K562 (cell line): ENCODE measurements at regions not wholly inside any gene's neighbourhood (a gene's known extent, or its start where the extent isn't known, plus 50 kb on each side); places are given as distances from the start of the nearest gene placed in this dataset.

Experiments used
- ATAC-seq: fragments of 200-7000 bp; cut with Tn5 transposase; 3 replicates; pipeline ENCODE4 v1.9.1; 2020; ENCODE audit warnings: moderate library complexity
- BruUV-seq: library from RNA; stranded (reverse); fragments of 400-500 nt; replicated peaks from 2 replicates; lab custom pipeline; 2021; lab: Mats Ljungman, UMichigan
- CTCF ChIA-PET: fragments of 300-600 bp; formaldehyde crosslinking; extraction: SDS; loops from one replicate; lab custom pipeline; 2021; ENCODE audit warnings: low intra/inter-chr PET ratio; lab: Yijun Ruan, JAX
- POLR2A ChIA-PET: fragments of 300-600, 350-650 bp; sonication (Branson Sonifier 250); formaldehyde crosslinking; extraction: SDS; loops from one replicate; lab custom pipeline; 2021; ENCODE audit warnings: antibody characterized with exemption, inconsistent platforms; lab: Yijun Ruan, JAX
- DNase-seq, 4 experiments: peaks; one replicate each; pipeline versions ENCODE4 v3.0.0 to v3.0.0-alpha.2; 2011 to 2018; ENCODE audit warnings: low spot score in 3 of 4, mixed read lengths in 3 of 4; ENCODE audit errors: extremely low read depth in 1 of 4
- FAIRE-seq: peaks from 2 replicates; lab custom pipeline; 2011; peaks lifted over from hg19 to GRCh38; lab: Jason Lieb, UNC
- H2AFZ ChIP-seq: 2 replicates; pipeline ENCODE4 v1.6.0; 2011; ENCODE audit warnings: low read depth, low read length, control low read depth, inconsistent platforms
- H3K27ac ChIP-seq: fragments of 200-600 bp; 3 replicates; pipeline ENCODE4 v1.8.0; 2011; ENCODE audit warnings: low read depth, mild to moderate bottlenecking, control low read depth, inconsistent platforms, low read length, moderate library complexity, mixed read lengths; ENCODE audit errors: extremely low read depth
- H3K27me3 ChIP-seq, 2 experiments: fragments of 300-600 bp in 1 of 2; 2 replicates in 1 of 2; 3 replicates in 1 of 2; pipeline versions ENCODE4 v1.6.0 to v1.8.0; 2011; ENCODE audit warnings: inconsistent platforms in 2 of 2, low read length in 2 of 2, mild to moderate bottlenecking in 1 of 2, mixed read lengths in 1 of 2, moderate library complexity in 1 of 2; ENCODE audit not compliant: control insufficient read depth in 2 of 2, insufficient read depth in 2 of 2
- H3K36me3 ChIP-seq: fragments of 300-600 bp; 3 replicates; pipeline ENCODE4 v1.8.0; 2011; ENCODE audit warnings: mild to moderate bottlenecking, low read length, inconsistent platforms; ENCODE audit not compliant: control insufficient read depth, insufficient read depth
- H3K4me1 ChIP-seq, 2 experiments: fragments of 200-600 bp in 1 of 2; replicated peaks in 1 of 2; 2 replicates in 1 of 2; 3 replicates in 1 of 2; pipeline versions ENCODE4 v1.5.1 to v1.8.0; 2011; ENCODE audit warnings: inconsistent platforms in 2 of 2, low read length in 2 of 2, mild to moderate bottlenecking in 1 of 2, mixed read lengths in 1 of 2, moderate library complexity in 1 of 2; ENCODE audit not compliant: control insufficient read depth in 2 of 2, insufficient read depth in 2 of 2
- H3K4me2 ChIP-seq: 2 replicates; pipeline ENCODE4 v1.6.1; 2011; ENCODE audit warnings: low read length, control low read depth, inconsistent platforms, mixed read lengths; ENCODE audit not compliant: insufficient read depth
- H3K4me3 ChIP-seq: fragments of 200-600 bp; sonication (generic), shearing (Covaris generic); 2 replicates; pipeline ENCODE4 v1.5.1; 2016; ENCODE audit warnings: control low read depth, inconsistent platforms
- H3K79me2 ChIP-seq: fragments of 200-600 bp; 3 replicates; pipeline ENCODE4 v1.8.0; 2011; ENCODE audit warnings: low read length, inconsistent platforms; ENCODE audit not compliant: control insufficient read depth, insufficient read depth
- H3K9ac ChIP-seq, 2 experiments: 2 replicates each; pipeline versions ENCODE4 v1.6.0 to v1.6.1; 2011; ENCODE audit warnings: low read depth in 2 of 2, low read length in 2 of 2, control low read depth in 1 of 2, inconsistent platforms in 1 of 2, mild to moderate bottlenecking in 1 of 2, mixed read lengths in 1 of 2; ENCODE audit not compliant: insufficient read depth in 1 of 2
- H3K9me1 ChIP-seq: one replicate; pipeline ENCODE4 v1.6.0; 2011; ENCODE audit warnings: inconsistent platforms, mild to moderate bottlenecking, low read length, moderate library complexity; ENCODE audit not compliant: control insufficient read depth, insufficient read depth
- H3K9me3 ChIP-seq: replicated peaks from 2 replicates; pipeline ENCODE4 v1.5.1; 2011; ENCODE audit warnings: low read depth, low read length, inconsistent platforms; ENCODE audit not compliant: control insufficient read depth, insufficient read depth
- H4K20me1 ChIP-seq: replicated peaks from 2 replicates; pipeline ENCODE4 v1.6.1; 2011; ENCODE audit warnings: low read length, inconsistent platforms, mixed read lengths; ENCODE audit not compliant: control insufficient read depth, insufficient read depth
- FIP1L1 ChIP-seq: fragments of 200-400 bp; formaldehyde crosslinking; IDR thresholded peaks from 2 replicates; pipeline ENCODE4 v1.6.1; 2018; ENCODE audit warnings: mild to moderate bottlenecking, low read depth, low read length; ENCODE audit not compliant: poor library complexity, severe bottlenecking
- HINFP ChIP-seq: fragments of 450-650 bp; conservative IDR thresholded peaks from 2 replicates; pipeline ENCODE4 v1.6.1; 2016; ENCODE audit warnings: missing genetic modification characterization, low read depth, mild to moderate bottlenecking, control low read depth, missing compliant biosample characterization
- MIER1 ChIP-seq: fragments of 450-650 bp; IDR thresholded peaks from 2 replicates; pipeline ENCODE4 v1.6.1; 2016; ENCODE audit warnings: antibody characterized with exemption, mild to moderate bottlenecking, low read depth
- NRF1 ChIP-seq, 2 experiments: fragments of 450-650 bp; IDR thresholded peaks in 1 of 2; conservative IDR thresholded peaks in 1 of 2; 2 replicates each; pipeline ENCODE4 v1.6.1; 2014; ENCODE audit warnings: mild to moderate bottlenecking in 2 of 2
- SMARCA4 ChIP-seq: fragments of 450-650 bp; IDR thresholded peaks from 2 replicates; pipeline ENCODE4 v1.6.1; 2016
- U2AF2 ChIP-seq: fragments of 200-400 bp; formaldehyde crosslinking; optimal IDR thresholded peaks from 2 replicates; pipeline ENCODE3; 2017; ENCODE audit warnings: low read depth, mild to moderate bottlenecking, low read length
- ZNF263 ChIP-seq: sonication (generic); formaldehyde crosslinking; IDR thresholded peaks from 2 replicates; pipeline ENCODE4 v1.8.0; 2022; ENCODE audit warnings: mild to moderate bottlenecking, missing genetic modification reagents, borderline replicate concordance
- whole genome bisulfite sequencing: fragments of 100-300 bp; shearing (Covaris generic); methylation state at CpG from one replicate; pipeline ENCODE4 v1.1.6; 2016; ENCODE audit warnings: low coverage, mixed read lengths; ENCODE audit not compliant: insufficient coverage; ENCODE audit errors: missing lambda C conversion rate; 5-methylcytosine and 5-hydroxymethylcytosine counted together
- in situ Hi-C: fragments of 300-500 bp; cut with MboI; formaldehyde crosslinking; loops from 4 replicates; pipeline ENCODE4 v1.15.0; 2018; ENCODE audit warnings: inconsistent platforms, mixed read lengths
- intact Hi-C: fragments of 100-400 bp; cut with micrococcal nuclease; formaldehyde crosslinking; loops from 2 replicates; pipeline ENCODE4 v1.14.2; 2022
- TF ChIP-seq, protein P1 (sequence below), 2 experiments: fragments of 450-650 bp in 1 of 2; sonication (generic) in 1 of 2; formaldehyde crosslinking in 1 of 2; IDR thresholded peaks; 2 replicates each; pipeline versions ENCODE4 v1.7.1 to v1.9.0; 2016 to 2022; ENCODE audit warnings: inconsistent platforms in 1 of 2, mild to moderate bottlenecking in 1 of 2, missing genetic modification reagents in 1 of 2

GRCh38 chrX:10030570-10030969 is 63.4 kb downstream of the CLDN34 start (continued):
- TF ChIP-seq HINFP (tag): no peak

DNA sequence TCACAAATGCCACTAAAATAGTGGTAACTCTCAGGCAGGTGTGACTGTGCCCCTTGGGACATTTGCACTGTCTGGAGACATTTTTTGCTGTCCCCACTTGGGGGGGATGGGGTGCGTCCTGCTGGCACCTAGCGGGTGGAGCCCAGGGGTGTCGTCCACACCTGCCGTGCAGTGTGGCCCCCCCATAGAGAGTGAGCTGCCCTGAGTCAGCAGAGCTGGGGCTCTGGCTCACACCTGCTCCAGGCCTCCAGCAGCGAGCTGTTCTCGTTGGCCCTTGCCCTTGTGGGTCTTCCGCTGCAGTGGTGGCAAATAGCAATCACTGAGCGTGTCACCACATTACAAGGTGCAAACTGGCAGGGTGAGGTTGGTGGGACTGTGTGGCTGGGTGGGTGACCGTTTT is 64.6 kb downstream of the CLDN34 start:
- Histone ChIP-seq H3K9me1 (no peaks in the 10 kb centered on the region), H2AFZ (no peak overlapping the region), H3K4me3 (no peak overlapping the region), H3K4me1 (no peaks in the 10 kb centered on the region; a peak in 2 of 5 replicates), H3K27me3 (0 out of 5 replicates have a peak, but pooled peaks cover 0 to 11% of the 10 kb centered on the region in 2 experiments), H3K27ac (no peak overlapping the region), H4K20me1 (0 out of 2 replicates have a peak, but pooled peaks cover 2% of the 10 kb centered on the region), H3K79me2 (no peaks in the 10 kb centered on the region), H3K36me3 (no peaks in the 10 kb centered on the region), H3K9me3 (no peaks in the 10 kb centered on the region), H3K9ac (no peak overlapping the region), H3K4me2 (no peak overlapping the region)
- FAIRE-seq: no peak
- WGBS: 0% methylated on average over 4 of the region's 9 CpGs
- ChIA-PET POLR2A (no interaction called here), CTCF (no interaction called here)
- DNase-seq: no peak
- ATAC-seq: no peak
- no TSS peak for BruUV-seq
- in situ Hi-C loops: no loop called here
- intact Hi-C loops: no loop called here
- TF ChIP-seq ZNF263 (CRISPR knock-in tag) (no peak), FIP1L1 (no peak), MIER1 (no peak), SMARCA4 (no peak), U2AF2 (no peak), NRF1 (conservative IDR thresholded peaks at IDR 0.05 in 1 of 2, IDR thresholded peaks at IDR 0.05 in 1 of 2) (no peak)
- TF ChIP-seq, protein P1, sequence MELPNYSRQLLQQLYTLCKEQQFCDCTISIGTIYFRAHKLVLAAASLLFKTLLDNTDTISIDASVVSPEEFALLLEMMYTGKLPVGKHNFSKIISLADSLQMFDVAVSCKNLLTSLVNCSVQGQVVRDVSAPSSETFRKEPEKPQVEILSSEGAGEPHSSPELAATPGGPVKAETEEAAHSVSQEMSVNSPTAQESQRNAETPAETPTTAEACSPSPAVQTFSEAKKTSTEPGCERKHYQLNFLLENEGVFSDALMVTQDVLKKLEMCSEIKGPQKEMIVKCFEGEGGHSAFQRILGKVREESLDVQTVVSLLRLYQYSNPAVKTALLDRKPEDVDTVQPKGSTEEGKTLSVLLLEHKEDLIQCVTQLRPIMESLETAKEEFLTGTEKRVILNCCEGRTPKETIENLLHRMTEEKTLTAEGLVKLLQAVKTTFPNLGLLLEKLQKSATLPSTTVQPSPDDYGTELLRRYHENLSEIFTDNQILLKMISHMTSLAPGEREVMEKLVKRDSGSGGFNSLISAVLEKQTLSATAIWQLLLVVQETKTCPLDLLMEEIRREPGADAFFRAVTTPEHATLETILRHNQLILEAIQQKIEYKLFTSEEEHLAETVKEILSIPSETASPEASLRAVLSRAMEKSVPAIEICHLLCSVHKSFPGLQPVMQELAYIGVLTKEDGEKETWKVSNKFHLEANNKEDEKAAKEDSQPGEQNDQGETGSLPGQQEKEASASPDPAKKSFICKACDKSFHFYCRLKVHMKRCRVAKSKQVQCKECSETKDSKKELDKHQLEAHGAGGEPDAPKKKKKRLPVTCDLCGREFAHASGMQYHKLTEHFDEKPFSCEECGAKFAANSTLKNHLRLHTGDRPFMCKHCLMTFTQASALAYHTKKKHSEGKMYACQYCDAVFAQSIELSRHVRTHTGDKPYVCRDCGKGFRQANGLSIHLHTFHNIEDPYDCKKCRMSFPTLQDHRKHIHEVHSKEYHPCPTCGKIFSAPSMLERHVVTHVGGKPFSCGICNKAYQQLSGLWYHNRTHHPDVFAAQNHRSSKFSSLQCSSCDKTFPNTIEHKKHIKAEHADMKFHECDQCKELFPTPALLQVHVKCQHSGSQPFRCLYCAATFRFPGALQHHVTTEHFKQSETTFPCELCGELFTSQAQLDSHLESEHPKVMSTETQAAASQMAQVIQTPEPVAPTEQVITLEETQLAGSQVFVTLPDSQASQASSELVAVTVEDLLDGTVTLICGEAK (IDR thresholded peaks at IDR 0.05): no peak
- TF ChIP-seq, protein P1 (CRISPR knock-in tag; IDR thresholded peaks at IDR 0.05): no peak
